ENCODE measurements at regions not wholly inside any gene's neighbourhood (a gene's known extent, or its start where the extent isn't known, plus 50 kb on each side); places are given as distances from the start of the nearest gene placed in this dataset.
A peak's percentile ranks its signal among the peaks of the same experiment; 100 is the strongest.

GRCh38 chr12:85557850-85558249 is 277.8 kb downstream of the ALX1 start:
- no peak for DNase-seq (ENCODE audit: low read depth)
- Histone ChIP-seq H3K9me3 (ENCODE audit: control insufficient read depth, low read length) (no peaks in the 10 kb centered on the region), H3K27me3 (replicated peaks; ENCODE audit: control insufficient read depth, insufficient read depth, low read length) (no peaks in the 10 kb centered on the region), H3K9ac (ENCODE audit: low read length) (no peak overlapping the region), H3K36me3 (ENCODE audit: control insufficient read depth, insufficient read depth, low read length, severe bottlenecking) (no peaks in the 10 kb centered on the region), H3K4me3 (ENCODE audit: low read length) (no peak overlapping the region), H3K4me1 (ENCODE audit: control insufficient read depth, insufficient read depth, low read length) (peaks cover 2% of the 10 kb centered on the region)

- H3K4me3 ChIP-seq (ENCODE audit: low read length) = no peak overlapping the region
- no peaks in the 10 kb centered on the region for H3K9me3 ChIP-seq (ENCODE audit: control insufficient read depth, low read length)
- H3K9ac ChIP-seq (ENCODE audit: low read length) = no peak overlapping the region
- no peaks in the 10 kb centered on the region for H3K27me3 ChIP-seq (replicated peaks; ENCODE audit: control insufficient read depth, insufficient read depth, low read length)
- no peak for DNase-seq (ENCODE audit: low read depth)
- H3K4me1 ChIP-seq (ENCODE audit: control insufficient read depth, insufficient read depth, low read length) = peaks cover 2% of the 10 kb centered on the region
- no peaks in the 10 kb centered on the region for H3K36me3 ChIP-seq (ENCODE audit: control insufficient read depth, insufficient read depth, low read length, severe bottlenecking)
Measured at GRCh38 chr12:85558684-85559083, 277.5 kb downstream of the RASSF9 start.

GRCh38 chr12:85559127-85559526 is 277.1 kb downstream of the RASSF9 start:
- H3K36me3 ChIP-seq (ENCODE audit: control insufficient read depth, insufficient read depth, low read length, severe bottlenecking) = no peaks in the 10 kb centered on the region
- H3K9ac ChIP-seq (ENCODE audit: low read length) = no peak overlapping the region
- no peak for DNase-seq (ENCODE audit: low read depth)
- H3K27me3 ChIP-seq (replicated peaks; ENCODE audit: control insufficient read depth, insufficient read depth, low read length) = no peaks in the 10 kb centered on the region
- H3K4me1 ChIP-seq (ENCODE audit: control insufficient read depth, insufficient read depth, low read length) = peaks cover 2% of the 10 kb centered on the region
- H3K4me3 ChIP-seq (ENCODE audit: low read length) = no peak overlapping the region
- no peaks in the 10 kb centered on the region for H3K9me3 ChIP-seq (ENCODE audit: control insufficient read depth, low read length)

- no peaks in the 10 kb centered on the region for H3K36me3 ChIP-seq (ENCODE audit: control insufficient read depth, insufficient read depth, low read length, severe bottlenecking)
- no peaks in the 10 kb centered on the region for H3K27me3 ChIP-seq (replicated peaks; ENCODE audit: control insufficient read depth, insufficient read depth, low read length)
- DNase-seq (ENCODE audit: low read depth) = no peak
- H3K9ac ChIP-seq (ENCODE audit: low read length) = no peak overlapping the region
- no peaks in the 10 kb centered on the region for H3K9me3 ChIP-seq (ENCODE audit: control insufficient read depth, low read length)
- no peak overlapping the region for H3K4me3 ChIP-seq (ENCODE audit: low read length)
- peaks cover 2% of the 10 kb centered on the region for H3K4me1 ChIP-seq (ENCODE audit: control insufficient read depth, insufficient read depth, low read length)
Measured at GRCh38 chr12:85559536-85559935, 276.7 kb downstream of the RASSF9 start.

GRCh38 chr12:85562765-85563164 is 273.4 kb downstream of the RASSF9 start:
- DNase-seq (ENCODE audit: low read depth) = no peak
- H3K9ac ChIP-seq (ENCODE audit: low read length) = no peak overlapping the region
- H3K9me3 ChIP-seq (ENCODE audit: control insufficient read depth, low read length) = no peaks in the 10 kb centered on the region
- H3K36me3 ChIP-seq (ENCODE audit: control insufficient read depth, insufficient read depth, low read length, severe bottlenecking) = no peaks in the 10 kb centered on the region
- no peaks in the 10 kb centered on the region for H3K27me3 ChIP-seq (replicated peaks; ENCODE audit: control insufficient read depth, insufficient read depth, low read length)
- no peak overlapping the region for H3K4me3 ChIP-seq (ENCODE audit: low read length)
- H3K4me1 ChIP-seq (ENCODE audit: control insufficient read depth, insufficient read depth, low read length) = peaks cover 2% of the 10 kb centered on the region

GRCh38 chr12:85564786-85565185 is 271.4 kb downstream of the RASSF9 start:
- Histone ChIP-seq H3K4me3 (ENCODE audit: low read length) (no peak overlapping the region), H3K36me3 (ENCODE audit: control insufficient read depth, insufficient read depth, low read length, severe bottlenecking) (no peaks in the 10 kb centered on the region), H3K27me3 (replicated peaks; ENCODE audit: control insufficient read depth, insufficient read depth, low read length) (no peaks in the 10 kb centered on the region), H3K4me1 (ENCODE audit: control insufficient read depth, insufficient read depth, low read length) (peaks cover under 1% of the 10 kb centered on the region), H3K9ac (ENCODE audit: low read length) (no peak overlapping the region), H3K9me3 (ENCODE audit: control insufficient read depth, low read length) (no peaks in the 10 kb centered on the region)
- DNase-seq (ENCODE audit: low read depth) = no peak

- Histone ChIP-seq H3K27me3 (replicated peaks; ENCODE audit: control insufficient read depth, insufficient read depth, low read length) (no peaks in the 10 kb centered on the region), H3K4me1 (ENCODE audit: control insufficient read depth, insufficient read depth, low read length) (peaks cover 7% of the 10 kb centered on the region), H3K4me3 (ENCODE audit: low read length) (no peak overlapping the region), H3K9me3 (ENCODE audit: control insufficient read depth, low read length) (no peaks in the 10 kb centered on the region), H3K36me3 (ENCODE audit: control insufficient read depth, insufficient read depth, low read length, severe bottlenecking) (no peaks in the 10 kb centered on the region), H3K9ac (ENCODE audit: low read length) (no peak overlapping the region)
- DNase-seq (ENCODE audit: low read depth) = no peak
Measured at GRCh38 chr12:85568395-85569103, 267.7 kb downstream of the RASSF9 start.

GRCh38 chr12:85569261-85569660 is 266.9 kb downstream of the RASSF9 start:
- Histone ChIP-seq H3K27me3 (replicated peaks; ENCODE audit: control insufficient read depth, insufficient read depth, low read length) (no peaks in the 10 kb centered on the region), H3K36me3 (ENCODE audit: control insufficient read depth, insufficient read depth, low read length, severe bottlenecking) (no peaks in the 10 kb centered on the region)
- no peak for DNase-seq (ENCODE audit: low read depth)

GRCh38 chr12:85572956-85573355 is 263.3 kb downstream of the RASSF9 start:
- Histone ChIP-seq H3K36me3 (ENCODE audit: control insufficient read depth, insufficient read depth, low read length, severe bottlenecking) (no peaks in the 10 kb centered on the region), H3K9me3 (ENCODE audit: control insufficient read depth, low read length) (no peaks in the 10 kb centered on the region), H3K4me3 (ENCODE audit: low read length) (no peak overlapping the region), H3K9ac (ENCODE audit: low read length) (no peak overlapping the region), H3K4me1 (ENCODE audit: control insufficient read depth, insufficient read depth, low read length) (peaks cover 7% of the 10 kb centered on the region), H3K27me3 (replicated peaks; ENCODE audit: control insufficient read depth, insufficient read depth, low read length) (no peaks in the 10 kb centered on the region)
- peak; percentile 54 for DNase-seq (ENCODE audit: low read depth)

More at GRCh38 chr12:85569261-85569660, 266.9 kb downstream of the RASSF9 start:
- Histone ChIP-seq H3K4me3 (ENCODE audit: low read length) (no peak overlapping the region), H3K9me3 (ENCODE audit: control insufficient read depth, low read length) (no peaks in the 10 kb centered on the region), H3K9ac (ENCODE audit: low read length) (no peak overlapping the region), H3K4me1 (ENCODE audit: control insufficient read depth, insufficient read depth, low read length) (peaks cover 7% of the 10 kb centered on the region)

- Histone ChIP-seq H3K4me1 (ENCODE audit: control insufficient read depth, insufficient read depth, low read length) (peaks cover 7% of the 10 kb centered on the region), H3K27me3 (replicated peaks; ENCODE audit: control insufficient read depth, insufficient read depth, low read length) (no peaks in the 10 kb centered on the region), H3K4me3 (ENCODE audit: low read length) (no peak overlapping the region), H3K9me3 (ENCODE audit: control insufficient read depth, low read length) (no peaks in the 10 kb centered on the region), H3K9ac (ENCODE audit: low read length) (no peak overlapping the region), H3K36me3 (ENCODE audit: control insufficient read depth, insufficient read depth, low read length, severe bottlenecking) (no peaks in the 10 kb centered on the region)
- DNase-seq (ENCODE audit: low read depth) = no peak
Measured at GRCh38 chr12:85573635-85574214, 262.5 kb downstream of the RASSF9 start.

- Histone ChIP-seq H3K9me3 (ENCODE audit: control insufficient read depth, low read length) (no peaks in the 10 kb centered on the region), H3K4me3 (ENCODE audit: low read length) (no peak overlapping the region), H3K9ac (ENCODE audit: low read length) (no peak overlapping the region), H3K27me3 (replicated peaks; ENCODE audit: control insufficient read depth, insufficient read depth, low read length) (no peaks in the 10 kb centered on the region), H3K4me1 (ENCODE audit: control insufficient read depth, insufficient read depth, low read length) (peaks cover 7% of the 10 kb centered on the region), H3K36me3 (ENCODE audit: control insufficient read depth, insufficient read depth, low read length, severe bottlenecking) (no peaks in the 10 kb centered on the region)
- DNase-seq (ENCODE audit: low read depth) = no peak
Measured at GRCh38 chr12:85574291-85574690, 261.9 kb downstream of the RASSF9 start.
